Suprapubic skin (tissue), 4 donors: ENCODE measurements at regions not wholly inside any gene's neighbourhood (a gene's known extent, or its start where the extent isn't known, plus 50 kb on each side); places are given as distances from the start of the nearest gene placed in this dataset.

Source experiments
- DNase-seq, 2 donors: peaks; one replicate each; pipeline ENCODE4 v3.0.0-alpha.2; 2019; ENCODE audit warnings: low spot score in 2 of 2
- H3K27ac ChIP-seq: fragments of 200-600 bp; sonication (generic); one replicate; pipeline ENCODE4 v1.5.1; 2019
- H3K27me3 ChIP-seq: fragments of 200-600 bp; sonication (generic); one replicate; pipeline ENCODE4 v1.5.1; 2019
- H3K36me3 ChIP-seq: fragments of 200-600 bp; sonication (generic); one replicate; pipeline ENCODE4 v1.5.1; 2019
- H3K4me1 ChIP-seq: fragments of 200-600 bp; sonication (generic); one replicate; pipeline ENCODE4 v1.5.1; 2019
- H3K4me3 ChIP-seq: fragments of 200-600 bp; sonication (generic); one replicate; pipeline ENCODE4 v1.5.1; 2019; ENCODE audit warnings: mild to moderate bottlenecking
- H3K9me3 ChIP-seq: fragments of 200-600 bp; sonication (generic); one replicate; pipeline ENCODE4 v1.5.1; 2019
- CTCF ChIP-seq, 2 donors: fragments of 200-600 bp in 1 of 2; fragments of 450-650 bp in 1 of 2; sonication (generic) in 1 of 2; IDR thresholded peaks; one replicate each; pipeline ENCODE4 v1.5.1; 2016 to 2019; ENCODE audit warnings: antibody characterized with exemption in 2 of 2, mild to moderate bottlenecking in 1 of 2, moderate library complexity in 1 of 2
- EP300 ChIP-seq: sonication (generic); formaldehyde crosslinking; IDR thresholded peaks from one replicate; pipeline ENCODE4 v1.6.1; 2017; ENCODE audit warnings: antibody characterized with exemption
- POLR2A ChIP-seq, 2 donors: fragments of 450-650 bp; IDR thresholded peaks; one replicate each; pipeline ENCODE4 v1.6.1; 2017; ENCODE audit warnings: antibody characterized with exemption in 2 of 2, mild to moderate bottlenecking in 2 of 2, moderate library complexity in 2 of 2
- POLR2AphosphoS5 ChIP-seq, 3 donors: sonication (generic); formaldehyde crosslinking; IDR thresholded peaks; one replicate each; pipeline ENCODE4 v1.6.1; 2017; ENCODE audit warnings: antibody characterized with exemption in 3 of 3
- WGBS: methylation state at CpG from one replicate; pipeline ENCODE4 v1.1.5; 2018; 5-methylcytosine and 5-hydroxymethylcytosine counted together

- no peak for DNase-seq
- H3K4me1 ChIP-seq: no peaks in the 10 kb centered on the region
- WGBS: 40% methylated on average over 3 of the region's 3 CpGs
- no peak for TF ChIP-seq POLR2A (IDR thresholded peaks at IDR 0.05)
- TF ChIP-seq CTCF (IDR thresholded peaks at IDR 0.05): peak; percentile 68 to 80
- no peak overlapping the region for H3K27ac ChIP-seq
- no peaks in the 10 kb centered on the region for H3K36me3 ChIP-seq
- H3K4me3 ChIP-seq: no peak overlapping the region
- H3K9me3 ChIP-seq: no peaks in the 10 kb centered on the region
- no peaks in the 10 kb centered on the region for H3K27me3 ChIP-seq
Observed at GRCh38 chr21:31580866-31581276, 78.6 kb upstream of the SOD1 start.

DNA sequence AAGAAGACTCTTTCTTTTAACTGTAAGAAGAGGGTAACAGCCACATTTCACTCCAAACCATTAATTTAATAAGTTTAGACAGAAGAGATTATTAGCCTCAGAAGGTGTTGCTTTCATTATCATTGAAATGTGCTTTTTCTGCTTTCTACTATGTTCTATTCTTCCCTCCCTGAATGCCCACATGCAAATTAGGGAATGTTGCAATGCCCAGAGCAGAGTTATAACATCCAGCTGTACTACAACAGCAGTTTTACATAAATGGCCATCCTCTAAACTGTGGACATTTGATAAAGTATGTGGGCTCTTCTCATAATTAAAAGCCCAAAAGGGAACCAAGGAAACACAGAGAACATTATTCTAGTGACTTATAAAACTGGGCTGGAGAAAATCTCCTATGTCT is 82.2 kb upstream of the SOD1 start:
- Histone ChIP-seq H3K27me3 (no peaks in the 10 kb centered on the region), H3K36me3 (no peaks in the 10 kb centered on the region), H3K27ac (no peak overlapping the region), H3K4me3 (no peak overlapping the region), H3K4me1 (no peaks in the 10 kb centered on the region), H3K9me3 (peaks cover 6% of the 10 kb centered on the region)
- no peak for DNase-seq
- TF ChIP-seq EP300 (no peak), CTCF (IDR thresholded peaks at IDR 0.05) (no peak), POLR2AphosphoS5 (IDR thresholded peaks at IDR 0.05) (no peak), POLR2A (IDR thresholded peaks at IDR 0.05) (no peak)

- WGBS: 52% methylated on average over 6 of the region's 6 CpGs
- H3K27me3 ChIP-seq: no peaks in the 10 kb centered on the region
- H3K9me3 ChIP-seq: peaks cover 6% of the 10 kb centered on the region
- H3K4me3 ChIP-seq: no peak overlapping the region
- H3K4me1 ChIP-seq: no peaks in the 10 kb centered on the region
- no peaks in the 10 kb centered on the region for H3K36me3 ChIP-seq
- H3K27ac ChIP-seq: no peak overlapping the region
- TF ChIP-seq POLR2A (IDR thresholded peaks at IDR 0.05) (no peak), EP300 (no peak), POLR2AphosphoS5 (IDR thresholded peaks at IDR 0.05) (no peak), CTCF (IDR thresholded peaks at IDR 0.05) (no peak)
- DNase-seq: no peak
Observed at GRCh38 chr21:31576428-31576827, 83.1 kb upstream of the SOD1 start.

DNA sequence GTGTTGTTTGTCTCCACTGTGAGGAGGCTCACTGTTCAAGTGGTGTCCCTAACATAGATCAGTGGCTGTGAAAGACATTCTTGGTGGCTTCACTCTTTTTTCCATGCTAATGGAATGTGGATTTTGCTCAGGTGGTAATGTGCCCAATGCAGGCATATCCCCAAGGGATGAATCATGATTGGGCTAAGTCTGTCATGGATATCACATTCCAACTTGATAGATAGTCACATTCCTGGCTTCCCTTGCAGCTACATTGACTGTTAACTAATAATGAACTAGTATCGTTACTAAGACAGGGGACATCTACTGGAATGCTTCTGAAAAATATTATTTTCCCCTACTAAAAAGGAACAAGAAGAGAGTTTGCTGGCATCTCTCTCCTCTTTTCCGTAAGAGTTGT is 86.3 kb upstream of the SOD1 start:
- Histone ChIP-seq H3K27ac (no peak overlapping the region), H3K27me3 (no peaks in the 10 kb centered on the region), H3K4me3 (no peak overlapping the region), H3K36me3 (no peaks in the 10 kb centered on the region), H3K4me1 (no peaks in the 10 kb centered on the region), H3K9me3 (peaks cover 6% of the 10 kb centered on the region)
- TF ChIP-seq CTCF (IDR thresholded peaks at IDR 0.05) (no peak), EP300 (no peak), POLR2A (IDR thresholded peaks at IDR 0.05) (no peak), POLR2AphosphoS5 (IDR thresholded peaks at IDR 0.05) (no peak)
- DNase-seq: no peak
- whole genome bisulfite sequencing: 95% methylated on average over 2 of the region's 2 CpGs

GRCh38 chr21:31571879-31572278 is 87.6 kb upstream of the SOD1 start:
- 94% methylated on average over 4 of the region's 4 CpGs for WGBS
- peaks cover 6% of the 10 kb centered on the region for H3K9me3 ChIP-seq

More at GRCh38 chr21:31571879-31572278, 87.6 kb upstream of the SOD1 start:
- Histone ChIP-seq H3K4me1 (no peaks in the 10 kb centered on the region), H3K4me3 (no peak overlapping the region), H3K36me3 (no peaks in the 10 kb centered on the region), H3K27ac (no peak overlapping the region), H3K27me3 (no peaks in the 10 kb centered on the region)
- TF ChIP-seq EP300: no peak
- TF ChIP-seq POLR2AphosphoS5 (IDR thresholded peaks at IDR 0.05): no peak
- no peak for TF ChIP-seq POLR2A (IDR thresholded peaks at IDR 0.05)
- TF ChIP-seq CTCF (IDR thresholded peaks at IDR 0.05): no peak
- no peak for DNase-seq
